GM06990 (cell line): ENCODE measurements at regions not wholly inside any gene's neighbourhood (a gene's known extent, or its start where the extent isn't known, plus 50 kb on each side); places are given as distances from the start of the nearest gene placed in this dataset.

ENCODE experiments used
- DNase-seq: peaks from one replicate; pipeline ENCODE4 v3.0.0-alpha.2; 2011; ENCODE audit not compliant: insufficient read length; ENCODE audit errors: extremely low read depth
- H3K27me3 ChIP-seq: replicated peaks from 2 replicates; pipeline ENCODE4 v1.6.0; 2011; ENCODE audit warnings: low read length; ENCODE audit not compliant: control insufficient read depth, insufficient read depth
- H3K36me3 ChIP-seq: 2 replicates; pipeline ENCODE4 v1.5.1; 2011; ENCODE audit warnings: low read length; ENCODE audit not compliant: control insufficient read depth, insufficient read depth
- H3K4me3 ChIP-seq: replicated peaks from 2 replicates; pipeline ENCODE4 v1.5.1; 2011; ENCODE audit warnings: low read depth, mild to moderate bottlenecking, control low read depth, low read length
- CTCF ChIP-seq: IDR thresholded peaks from 2 replicates; pipeline ENCODE4 v1.5.1; 2011; ENCODE audit warnings: low read length, control low read depth, mild to moderate bottlenecking, inconsistent platforms; ENCODE audit not compliant: insufficient read depth, poor library complexity, severe bottlenecking

DNA sequence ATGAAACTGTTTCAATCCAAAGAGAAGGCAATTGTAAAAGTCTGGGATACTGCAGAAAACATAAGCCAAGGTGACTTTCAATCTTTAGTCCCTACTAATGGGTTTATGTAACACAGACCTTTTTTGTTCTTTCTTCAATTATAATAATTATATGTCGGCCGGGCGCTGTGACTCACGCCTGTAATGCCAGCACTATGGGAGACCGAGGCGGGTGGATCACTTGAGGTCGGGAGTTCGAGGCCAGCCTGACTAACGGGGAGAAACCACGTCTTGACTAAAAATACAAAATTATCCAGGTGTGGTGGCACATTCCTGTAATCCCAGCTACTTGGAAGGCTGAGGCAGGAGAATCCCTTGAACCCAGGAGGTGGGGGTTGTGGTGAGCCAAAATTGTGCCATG lies 489.8 kb upstream of the CTSO start:
- Histone ChIP-seq H3K36me3 (no peaks in the 10 kb centered on the region), H3K4me3 (no peak overlapping the region), H3K27me3 (no peaks in the 10 kb centered on the region)
- no peak for DNase-seq
- no peak for TF ChIP-seq CTCF

DNA sequence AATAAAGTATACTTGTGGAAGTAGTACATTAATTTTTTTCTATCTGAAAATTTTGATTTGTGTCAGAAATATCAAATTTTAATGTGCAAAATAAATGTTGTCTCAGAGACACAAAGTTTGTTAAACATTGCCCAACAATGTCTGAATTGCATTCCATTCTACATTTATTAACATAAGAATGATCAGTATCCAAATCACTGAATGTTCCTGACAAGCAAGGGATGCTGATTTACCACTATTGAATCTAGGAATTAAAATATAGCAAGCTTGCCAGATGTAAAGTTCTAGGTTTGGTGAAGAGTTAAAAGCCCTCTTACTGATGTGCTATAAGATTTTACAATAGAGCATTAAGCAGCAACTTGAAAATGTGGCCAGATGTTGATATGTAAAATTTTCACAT lies 489.2 kb upstream of the CTSO start:
- no peak for TF ChIP-seq CTCF
- H3K36me3 ChIP-seq = no peaks in the 10 kb centered on the region
- no peak for DNase-seq
- no peak overlapping the region for H3K4me3 ChIP-seq
- H3K27me3 ChIP-seq = no peaks in the 10 kb centered on the region

- DNase-seq = no peak
- Histone ChIP-seq H3K27me3 (no peaks in the 10 kb centered on the region), H3K4me3 (no peak overlapping the region), H3K36me3 (no peaks in the 10 kb centered on the region)
- TF ChIP-seq CTCF = no peak
Observed at GRCh38 chr4:156439576-156440200, 486.0 kb upstream of the CTSO start.

DNA sequence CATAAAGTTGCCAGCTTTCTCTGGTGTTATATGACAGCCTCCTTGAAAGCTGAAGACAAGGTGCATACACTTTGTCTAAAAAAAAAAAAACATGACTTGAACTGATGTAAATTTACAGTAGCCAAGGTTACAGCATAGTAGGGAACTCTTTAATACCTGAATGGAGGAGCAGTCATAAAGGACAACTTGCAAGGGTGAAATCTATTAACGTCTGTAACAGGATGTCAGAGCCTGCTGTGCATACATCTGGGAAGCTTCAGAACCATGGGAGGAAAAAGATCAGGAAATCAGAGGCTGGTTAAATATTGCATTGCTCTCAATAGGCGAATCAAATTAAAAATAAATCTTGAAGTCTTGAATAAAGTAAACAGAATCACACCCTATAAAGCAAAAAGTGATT lies 484.0 kb upstream of the CTSO start:
- no peaks in the 10 kb centered on the region for H3K36me3 ChIP-seq
- no peak for DNase-seq
- H3K27me3 ChIP-seq = no peaks in the 10 kb centered on the region
- TF ChIP-seq CTCF = no peak
- no peak overlapping the region for H3K4me3 ChIP-seq

- no peaks in the 10 kb centered on the region for H3K27me3 ChIP-seq
- TF ChIP-seq CTCF = no peak
- no peaks in the 10 kb centered on the region for H3K36me3 ChIP-seq
- no peak for DNase-seq
- H3K4me3 ChIP-seq = no peak overlapping the region
Observed at GRCh38 chr4:156422576-156422975, 468.9 kb upstream of the CTSO start.

GRCh38 chr4:156420623-156421022 lies 467.0 kb upstream of the CTSO start:
- Histone ChIP-seq H3K27me3 (no peaks in the 10 kb centered on the region), H3K4me3 (no peak overlapping the region), H3K36me3 (no peaks in the 10 kb centered on the region)
- TF ChIP-seq CTCF = no peak
- DNase-seq = no peak
